Stimulated activated CD4-positive, alpha-beta T cell treated with anti-CD3 and anti-CD28 coated beads, Interleukin-12 subunit alpha, Interleukin-12 subunit beta, amount 100 ng/mL, for 24 hours (primary cell): ENCODE measurements at regions not wholly inside any gene's neighbourhood (a gene's known extent, or its start where the extent isn't known, plus 50 kb on each side); places are given as distances from the start of the nearest gene placed in this dataset.
"Not testable (repeated sequence)": the region's sequence is repeated elsewhere in the genome, so short reads cannot be mapped to it uniquely, and the experiment has no call there.

Source experiments
- DNase-seq, 2 experiments: peaks; one replicate each; pipeline ENCODE4 v3.0.0-alpha.2; 2020; ENCODE audit warnings: low read depth in 2 of 2

DNA sequence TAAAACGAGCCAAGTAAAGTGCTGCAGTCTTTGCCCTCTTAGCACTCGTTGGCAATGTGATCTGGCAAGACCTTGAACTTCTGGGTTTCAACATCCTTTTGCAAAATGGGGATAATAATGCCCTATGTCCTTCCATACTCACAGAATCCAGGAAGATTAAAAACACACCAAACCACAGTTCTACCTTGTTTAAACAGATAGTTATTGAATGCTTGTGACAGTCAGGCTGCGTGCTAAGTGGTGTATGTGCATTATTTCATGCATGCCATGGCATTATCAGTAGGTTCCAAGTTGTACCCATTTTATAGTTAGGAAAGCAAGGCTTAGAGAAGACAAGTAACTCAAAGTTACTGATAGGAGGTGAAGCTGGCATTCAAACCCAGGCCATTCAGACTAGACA is 308.6 kb upstream of the PROX1 start:
- DNase-seq = no peak

DNA sequence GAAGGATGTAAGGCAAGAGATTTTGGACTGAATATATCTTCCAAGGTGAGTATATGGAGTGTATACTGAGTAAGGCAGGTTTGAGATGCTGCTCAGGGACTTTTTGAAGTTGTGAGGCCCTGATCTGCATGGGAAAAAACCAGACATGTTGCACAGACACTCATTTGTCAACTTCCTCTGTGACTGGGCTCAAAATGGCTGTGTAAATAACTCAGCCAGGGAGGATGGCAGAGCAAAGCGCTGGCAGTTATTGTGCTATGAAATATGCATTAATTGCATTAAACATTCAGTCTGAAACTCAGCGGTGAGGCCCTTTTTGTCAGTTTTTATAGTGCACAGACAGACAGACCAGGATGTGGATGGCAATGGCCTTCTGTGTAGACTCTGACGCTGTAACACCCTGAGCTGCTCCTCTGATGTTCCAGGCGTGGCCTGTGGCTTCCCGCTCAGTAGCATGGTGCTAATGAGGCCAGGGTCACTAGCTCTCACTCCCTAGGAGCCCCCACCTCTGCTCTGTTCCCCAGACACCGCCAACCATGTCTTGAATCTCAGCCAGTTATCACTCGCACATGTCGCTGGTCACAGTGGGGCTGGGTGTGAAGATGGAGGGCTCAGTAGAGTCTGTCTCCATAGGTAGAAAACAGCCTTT is 307.0 kb upstream of the PROX1 start:
- no peak for DNase-seq

DNA sequence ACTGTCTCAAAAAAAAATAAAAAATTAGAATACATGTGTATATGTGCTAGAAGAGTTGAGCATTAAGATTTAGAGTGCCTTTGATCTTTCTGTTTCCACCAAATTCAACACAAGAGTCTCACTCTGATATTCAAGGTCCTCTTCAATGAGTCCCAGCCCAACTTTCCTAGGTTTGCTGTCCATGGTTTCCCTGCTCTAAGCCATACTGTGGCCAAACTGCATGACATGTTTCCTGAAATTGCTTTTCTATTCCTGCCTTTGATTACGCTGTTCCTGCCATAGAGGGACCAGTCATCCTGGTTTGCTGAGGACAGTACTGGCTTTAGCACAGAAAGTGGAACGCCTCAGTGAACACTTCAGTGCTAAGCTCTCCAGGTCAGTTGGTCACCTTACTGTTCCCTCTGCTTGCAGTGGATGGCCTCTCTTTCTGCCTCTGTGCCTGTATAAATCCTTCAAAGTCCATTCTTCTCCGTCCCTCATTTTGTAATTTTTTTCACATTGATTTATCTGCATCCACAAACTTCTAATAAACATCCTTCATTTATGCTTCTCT is 305.9 kb upstream of the PROX1 start:
- DNase-seq = no peak

DNA sequence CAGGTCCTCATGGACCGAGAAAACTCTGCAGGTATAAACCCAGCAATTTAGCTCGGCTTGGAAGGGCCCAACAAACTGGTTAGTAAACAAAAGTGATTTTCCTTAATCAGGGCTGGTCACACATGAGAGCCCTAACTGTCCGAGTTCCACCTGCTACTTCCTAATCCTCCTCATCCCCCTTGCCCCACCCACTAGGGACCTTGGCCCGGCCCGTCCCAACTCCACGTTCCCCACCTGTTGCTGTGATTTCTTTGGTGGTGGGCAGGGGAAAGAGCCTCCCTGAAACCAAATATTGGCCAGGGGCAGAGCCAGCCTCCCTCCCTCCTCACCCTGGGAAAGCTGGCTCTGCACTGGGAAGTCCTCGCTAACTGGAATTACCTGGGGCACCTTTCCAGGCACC is 304.2 kb upstream of the PROX1 start:
- DNase-seq = no peak

DNA sequence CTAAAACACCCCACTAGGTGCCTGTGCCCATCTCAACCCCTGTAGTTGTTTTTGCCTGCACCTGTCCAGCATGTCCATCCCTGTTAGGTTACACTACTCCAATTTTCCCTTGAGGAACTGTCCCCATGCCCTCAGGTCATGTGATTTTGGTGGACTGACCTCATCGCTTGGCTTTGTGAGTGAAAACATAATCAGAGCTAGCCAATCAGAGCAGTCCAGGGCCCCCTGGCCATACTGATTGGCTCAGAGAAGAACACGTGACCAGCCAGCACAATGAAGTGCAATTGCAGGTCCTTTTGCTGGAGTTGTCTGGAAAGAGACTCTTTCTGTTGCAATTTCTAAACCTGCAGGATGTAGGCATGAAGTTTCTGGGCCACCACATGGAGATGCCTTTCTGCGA is 303.3 kb upstream of the PROX1 start:
- DNase-seq = no peak

DNA sequence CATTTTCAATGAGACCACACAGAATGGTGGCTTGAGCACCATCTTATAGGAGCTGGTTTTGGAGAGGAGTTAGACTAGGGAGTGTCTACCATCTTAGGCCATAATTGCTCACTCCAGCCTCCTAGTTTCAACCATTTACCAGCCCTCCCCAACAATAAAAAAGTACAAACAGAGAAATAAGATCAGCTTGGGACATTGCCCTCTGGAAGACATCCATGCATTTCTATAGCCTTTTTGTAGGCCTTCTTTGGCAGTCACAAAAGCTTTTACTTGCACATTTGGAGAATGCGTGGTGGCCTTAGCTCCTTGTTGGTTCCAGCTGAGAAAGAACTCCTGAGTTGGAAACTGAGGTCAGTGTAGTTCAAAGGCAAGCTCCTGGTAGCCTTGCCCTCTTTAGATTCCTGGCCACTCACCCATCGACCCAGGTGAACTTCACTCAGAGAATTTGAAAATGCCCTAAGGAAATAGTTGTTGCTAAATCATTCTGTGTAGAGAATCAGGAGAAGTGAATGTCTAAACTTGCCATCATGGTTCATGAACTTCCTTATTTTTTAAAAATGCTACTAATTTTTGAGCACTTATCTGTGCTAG is 301.7 kb upstream of the PROX1 start:
- DNase-seq = no peak

DNA sequence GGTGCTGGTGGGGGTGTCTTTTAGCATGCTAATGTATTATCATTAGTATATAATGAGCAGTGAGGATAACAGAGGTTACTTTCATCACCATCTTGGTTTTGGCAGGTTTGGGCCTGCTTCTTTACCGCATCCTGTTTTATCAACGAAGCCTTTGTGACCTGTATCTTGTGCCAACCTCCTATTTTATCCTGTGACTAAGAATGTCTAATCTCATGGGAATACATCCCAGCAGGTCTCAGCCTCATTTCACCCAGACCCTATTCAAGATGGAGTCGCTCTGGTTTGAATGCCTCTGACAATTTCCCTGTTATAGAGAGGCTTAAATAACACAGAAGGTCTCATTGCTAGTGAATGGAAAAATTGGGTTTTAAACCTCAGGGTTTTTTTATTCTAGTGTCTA is 300.8 kb upstream of the PROX1 start:
- DNase-seq = no peak

DNA sequence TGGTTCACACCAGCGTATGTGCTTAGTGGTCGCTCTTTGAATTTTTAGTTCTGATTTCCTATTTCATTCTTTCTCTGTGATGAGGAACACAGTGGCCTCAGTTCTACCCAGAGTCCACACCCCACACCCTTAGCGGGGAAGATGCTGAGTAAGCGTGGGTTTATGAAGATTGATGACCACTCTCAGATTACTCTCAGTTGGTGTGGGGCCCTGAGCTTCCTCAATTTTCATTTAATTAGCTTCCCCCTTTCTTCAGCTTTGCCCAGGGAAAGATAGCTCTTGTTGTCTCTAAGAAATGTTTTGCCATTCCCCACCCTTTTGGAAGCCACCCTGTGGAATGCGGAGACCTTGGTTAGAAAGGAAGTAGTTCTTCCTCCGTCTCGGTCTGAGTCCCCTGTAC is 299.9 kb upstream of the PROX1 start:
- DNase-seq = no peak

DNA sequence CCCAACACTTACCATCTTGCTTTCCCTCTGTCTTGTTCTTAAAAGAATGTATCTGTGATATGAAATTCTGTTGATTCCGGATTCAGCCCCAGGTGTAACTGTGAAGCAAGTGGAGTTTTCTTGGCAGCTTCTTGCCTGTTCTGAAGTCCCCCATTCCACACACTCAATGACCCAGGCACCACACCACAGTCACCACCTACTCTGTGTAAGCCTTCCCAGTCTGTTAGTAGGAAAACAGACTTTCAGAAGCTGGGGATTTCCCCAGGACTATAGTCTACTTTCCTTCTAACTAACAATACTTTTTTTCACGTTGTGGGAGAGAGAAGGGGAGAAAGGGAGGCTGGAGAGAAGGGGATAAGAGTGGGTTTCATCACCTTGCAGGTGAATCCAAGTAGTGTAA is 299.1 kb upstream of the PROX1 start:
- DNase-seq = no peak

DNA sequence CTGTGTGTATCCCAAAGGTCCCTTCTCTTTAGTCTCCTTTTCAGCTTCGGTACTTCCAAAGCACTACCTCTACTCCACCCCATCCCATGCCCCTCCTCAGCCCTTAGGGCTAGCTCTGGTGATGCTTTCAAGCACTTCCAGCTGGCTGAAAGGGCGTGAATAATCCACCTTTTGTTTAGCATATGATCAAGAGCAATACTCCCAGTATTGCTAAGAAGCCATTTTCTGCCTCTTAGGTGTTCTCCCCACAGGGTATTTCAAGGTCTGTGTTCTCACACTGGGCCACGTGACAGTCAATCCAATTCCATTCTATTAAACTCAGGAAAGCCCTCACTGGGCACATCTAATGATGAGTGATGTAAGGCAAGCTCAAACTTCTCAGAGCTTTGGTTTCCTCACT is 298.5 kb upstream of the PROX1 start:
- DNase-seq = no peak

DNA sequence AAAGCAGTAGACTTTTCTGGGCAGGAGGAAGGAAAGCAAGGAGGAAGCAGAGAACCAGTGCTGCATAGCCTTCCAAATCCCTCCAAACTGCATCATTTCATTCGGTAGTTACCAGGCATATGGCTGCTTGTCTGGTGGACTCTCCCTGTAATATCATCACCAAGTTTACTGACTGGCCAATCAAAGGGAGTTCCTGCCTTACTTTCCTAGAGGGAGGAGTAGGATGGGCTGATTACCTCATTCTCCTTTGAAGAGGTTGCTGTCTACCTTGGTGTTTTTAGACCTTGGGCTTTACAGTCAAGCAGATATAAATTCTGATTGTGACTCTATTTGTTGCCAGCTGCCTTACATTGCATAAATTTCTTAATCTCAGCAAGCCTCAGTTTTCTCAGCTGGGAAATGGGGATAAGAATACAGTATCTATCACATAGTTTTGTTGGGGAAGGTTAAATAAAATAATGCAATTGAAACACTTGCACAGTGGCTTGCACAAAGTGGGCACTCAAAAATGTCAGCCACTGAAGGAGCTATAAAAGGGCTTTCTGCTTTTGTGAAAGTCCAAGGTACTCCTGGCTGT is 297.3 kb upstream of the PROX1 start:
- no peak for DNase-seq

DNA sequence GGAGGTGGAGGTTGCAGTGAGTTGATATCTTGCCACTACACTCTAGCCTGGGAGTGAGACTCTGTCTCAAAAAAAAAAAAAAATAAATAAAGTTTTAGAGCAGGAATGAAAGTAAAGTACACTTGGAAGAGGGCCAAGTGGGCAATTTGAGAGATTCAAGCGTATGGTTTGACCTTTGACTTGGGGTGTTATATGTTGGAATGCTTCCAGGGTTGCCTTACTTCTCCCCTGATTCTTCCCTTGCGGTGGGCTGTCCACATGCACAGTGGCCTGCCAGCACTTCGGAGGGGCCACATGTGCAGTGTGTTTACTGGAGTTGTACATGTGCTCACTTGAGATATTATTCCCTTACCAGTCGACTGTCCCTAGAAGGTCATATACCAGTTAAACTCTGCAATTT is 295.5 kb upstream of the PROX1 start:
- DNase-seq = no peak

DNA sequence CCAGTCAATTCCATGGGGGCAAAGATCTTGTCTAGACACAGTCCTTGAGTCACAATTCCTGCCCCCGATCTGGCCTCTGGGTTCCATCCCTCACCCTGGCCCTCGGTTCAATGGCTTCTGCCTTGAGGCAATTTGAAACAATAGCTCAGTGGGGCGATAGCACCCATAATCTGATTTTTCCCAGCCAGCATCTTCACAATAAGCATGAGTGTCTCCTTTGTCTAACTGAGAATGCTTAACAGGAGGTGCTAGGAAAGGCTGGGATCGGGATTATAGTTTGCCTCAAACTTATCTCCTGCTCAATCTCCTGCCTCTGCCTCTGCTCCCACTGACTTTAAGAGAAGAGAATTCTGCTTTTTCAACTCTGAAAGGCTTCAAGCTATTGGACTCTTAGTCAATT is 293.9 kb upstream of the PROX1 start:
- no peak for DNase-seq

DNA sequence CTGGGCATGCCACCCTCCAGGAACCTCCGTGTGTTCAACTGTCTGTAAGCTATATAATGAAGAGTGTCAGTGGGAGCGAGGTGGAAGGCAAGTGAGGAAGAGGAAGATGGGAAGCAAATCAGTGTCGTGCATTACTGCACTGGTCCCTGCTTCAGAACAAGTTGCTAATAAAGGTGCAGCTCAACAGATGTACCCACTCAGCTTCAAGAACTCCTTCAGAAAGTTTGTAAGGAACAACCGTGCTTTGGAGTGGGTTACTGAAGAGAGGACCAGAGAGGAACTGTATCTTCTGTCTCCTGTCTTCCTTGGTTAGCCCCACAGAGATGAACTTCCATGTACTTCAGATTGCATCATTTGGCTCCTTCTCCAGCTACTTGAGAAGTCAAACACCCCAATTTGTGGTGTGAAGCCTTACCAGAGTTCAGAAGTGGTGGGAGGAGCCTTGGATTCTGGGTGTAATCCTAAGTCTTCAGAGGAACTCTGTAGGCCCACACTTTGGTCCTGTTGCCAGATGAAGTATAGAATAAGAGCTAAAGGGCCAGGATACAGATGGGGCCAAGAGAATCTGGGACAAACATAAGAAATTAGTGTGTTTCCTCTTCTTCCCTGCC is 290.5 kb upstream of the PROX1 start:
- DNase-seq = no peak

DNA sequence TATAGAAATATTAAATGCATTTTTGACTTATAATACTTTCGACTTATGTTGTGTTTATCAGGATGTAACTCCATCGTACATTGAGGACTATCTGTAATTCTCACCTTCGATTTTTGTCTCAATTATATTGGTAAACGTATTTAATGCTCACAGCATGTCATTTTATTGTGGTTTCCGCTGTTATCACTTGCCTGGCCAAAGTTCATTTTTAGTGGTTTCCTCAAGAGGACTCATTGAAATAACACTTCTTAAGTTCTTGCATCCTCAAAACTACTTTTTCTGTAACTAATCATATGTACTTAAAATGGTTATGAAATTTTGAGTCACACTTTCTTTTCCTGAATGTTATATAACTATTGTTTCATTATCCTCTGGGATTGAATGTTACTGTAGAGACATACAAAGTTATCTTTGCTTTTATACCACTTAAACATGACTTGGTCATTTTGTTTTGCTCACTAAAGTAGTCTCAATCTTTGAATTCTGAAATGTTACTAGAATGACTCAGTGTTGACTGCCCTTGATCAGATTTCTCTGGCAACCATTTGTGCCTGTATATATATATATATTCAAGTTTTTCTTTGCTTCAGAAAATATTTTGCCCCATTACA is 289.6 kb upstream of the PROX1 start:
- no peak for DNase-seq

DNA sequence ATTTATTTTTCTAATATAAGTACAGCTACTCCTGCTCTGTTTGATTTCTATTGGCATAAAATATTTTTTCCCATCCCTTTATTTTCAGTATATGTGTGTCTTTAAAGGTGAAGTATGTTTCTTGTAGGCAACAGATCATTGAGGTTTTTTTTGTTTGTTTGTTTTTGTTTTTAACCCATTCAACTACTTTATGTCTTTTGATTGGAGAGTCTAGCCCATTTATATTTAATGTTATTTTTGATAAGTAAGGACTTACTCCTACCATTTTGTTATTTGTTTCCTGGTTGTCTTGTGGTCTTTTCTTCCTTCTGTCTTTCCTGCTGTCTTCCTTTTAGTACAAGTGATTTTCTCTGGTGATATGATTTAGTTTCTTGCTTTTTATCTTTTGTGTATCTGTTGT is 285.1 kb upstream of the PROX1 start:
- no peak for DNase-seq

DNA sequence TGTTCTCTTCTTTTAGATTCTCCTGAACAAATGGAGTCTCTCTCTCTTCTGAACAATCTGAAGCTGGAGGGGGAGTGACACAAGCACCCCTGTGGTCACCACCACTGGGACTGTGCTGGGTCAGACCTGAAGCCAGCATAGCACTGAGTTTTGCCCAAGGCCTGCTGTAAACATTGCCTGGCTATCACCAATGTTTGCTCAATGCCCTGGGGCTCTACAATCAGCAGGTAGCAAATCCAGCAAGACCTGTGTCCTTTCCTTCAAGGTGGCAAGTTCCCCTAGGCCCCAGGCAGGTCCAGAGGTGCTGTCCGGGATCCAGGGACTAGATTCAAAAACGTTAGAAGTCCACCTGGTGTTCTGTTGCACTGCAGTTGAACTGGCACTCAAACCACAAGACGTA is 282.8 kb upstream of the PROX1 start:
- DNase-seq = no peak

DNA sequence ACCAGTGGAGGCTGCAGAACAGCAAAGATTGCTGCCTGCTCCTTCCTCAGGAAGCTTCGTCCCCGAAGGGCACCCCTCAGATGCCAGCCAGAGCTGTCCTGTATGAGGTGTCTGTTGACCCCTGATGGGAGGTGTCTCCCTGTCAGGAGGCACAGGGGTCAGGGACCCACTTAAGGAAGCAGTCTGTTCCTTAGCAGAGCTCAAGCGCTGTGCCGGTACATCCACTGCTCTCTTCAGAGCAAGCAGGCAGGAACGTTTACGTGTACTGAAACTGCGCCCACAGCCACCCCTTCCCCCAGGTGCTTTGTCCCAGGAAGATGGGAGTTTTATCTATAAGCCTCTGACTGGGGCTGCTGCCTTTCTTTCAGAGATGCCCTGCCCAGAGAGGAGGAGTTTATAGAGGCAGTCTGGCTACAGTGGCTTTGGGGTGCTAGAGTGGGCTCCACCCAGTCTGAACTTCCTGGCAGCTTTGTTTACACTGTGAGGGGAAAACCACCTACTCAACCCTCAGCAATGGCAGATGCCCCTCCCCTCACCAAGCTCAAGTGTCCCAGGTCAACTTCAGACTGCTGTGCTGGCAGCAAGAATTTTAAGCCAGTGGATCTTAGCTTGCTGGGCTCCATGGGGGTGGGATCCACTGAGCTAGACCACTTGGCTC is 275.8 kb upstream of the PROX1 start:
- not testable (repeated sequence) for DNase-seq

DNA sequence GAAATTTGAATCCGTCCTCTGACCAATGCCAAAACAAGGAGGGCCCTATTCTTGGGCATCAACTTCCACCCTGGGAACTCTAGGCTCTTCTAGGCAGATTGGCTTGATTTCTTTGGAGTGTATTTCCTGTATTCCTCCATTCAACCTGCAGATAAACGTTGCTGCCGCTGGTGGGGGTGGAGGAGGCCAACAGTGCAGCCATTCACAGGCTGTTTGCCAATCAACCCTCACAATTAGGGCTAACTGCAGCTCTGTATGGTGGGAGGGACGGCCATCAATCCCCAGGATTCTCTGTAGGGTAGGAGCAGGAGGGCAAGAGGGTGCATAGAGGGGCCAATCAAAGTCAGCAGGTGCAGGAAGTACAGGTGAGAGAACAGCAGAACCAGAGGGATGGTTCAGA is 273.1 kb upstream of the PROX1 start:
- no peak for DNase-seq

DNA sequence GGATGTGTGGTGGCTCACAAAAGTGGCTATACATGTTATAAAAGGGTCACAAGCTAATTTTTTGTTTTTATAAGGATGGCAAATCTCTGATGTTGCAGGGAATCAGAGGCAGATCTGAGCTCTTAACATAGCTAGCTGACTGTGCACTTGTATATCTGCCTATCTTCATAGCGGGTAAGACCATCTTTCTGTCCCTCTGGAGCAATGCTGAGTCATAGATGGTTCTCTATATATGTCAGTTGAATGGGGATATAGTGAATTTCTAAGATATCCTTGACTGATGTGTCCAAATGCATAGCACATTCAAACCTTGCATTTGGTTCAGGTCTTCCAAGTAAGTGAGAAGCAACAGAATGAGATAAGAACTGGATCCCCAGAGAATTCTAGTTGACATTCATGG is 272.6 kb upstream of the PROX1 start:
- DNase-seq = no peak

DNA sequence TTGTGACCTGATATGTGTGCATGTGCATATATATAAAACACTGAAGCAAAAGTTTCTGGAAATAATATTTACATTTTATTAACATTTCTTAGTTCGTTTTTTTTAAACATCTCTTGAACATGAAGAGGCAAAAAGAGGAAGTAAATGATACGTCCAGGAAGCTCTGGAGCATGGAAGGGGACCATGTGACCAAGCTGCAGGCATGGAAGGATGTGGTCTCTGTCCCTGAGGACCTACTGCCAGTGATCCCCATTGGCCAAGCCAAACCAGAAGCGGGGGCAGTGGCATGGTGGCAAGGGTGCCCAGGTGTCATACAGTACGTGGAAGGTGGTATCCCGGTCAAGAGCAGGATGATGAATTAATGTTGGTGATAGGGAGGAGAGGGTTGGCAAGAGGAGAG is 268.3 kb upstream of the PROX1 start:
- DNase-seq = no peak

DNA sequence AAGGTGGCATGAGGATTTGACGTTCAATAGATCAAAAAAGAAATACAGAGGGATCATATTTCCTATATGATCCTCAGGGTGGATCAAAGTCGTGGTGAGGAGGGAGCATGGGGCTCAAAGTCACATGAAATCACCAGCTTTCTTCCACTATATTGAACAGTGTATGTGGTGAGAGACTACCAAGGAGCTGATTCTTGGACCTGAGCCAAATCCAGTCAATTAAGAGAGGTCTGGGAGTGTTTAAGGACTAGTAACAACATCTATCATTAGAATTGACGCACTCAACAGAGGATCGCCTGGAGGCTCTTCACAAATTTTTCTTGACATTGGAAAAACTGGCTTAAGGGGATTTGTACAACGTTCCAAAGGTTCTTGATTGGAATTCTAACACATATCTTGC is 267.7 kb upstream of the PROX1 start:
- DNase-seq = no peak
